Fibroblast of skin of abdomen (primary cell): ENCODE measurements at regions not wholly inside any gene's neighbourhood (a gene's known extent, or its start where the extent isn't known, plus 50 kb on each side); places are given as distances from the start of the nearest gene placed in this dataset.

Experiments
- DNase-seq: peaks from one replicate; pipeline ENCODE4 v3.0.0-alpha.2; 2013

DNA sequence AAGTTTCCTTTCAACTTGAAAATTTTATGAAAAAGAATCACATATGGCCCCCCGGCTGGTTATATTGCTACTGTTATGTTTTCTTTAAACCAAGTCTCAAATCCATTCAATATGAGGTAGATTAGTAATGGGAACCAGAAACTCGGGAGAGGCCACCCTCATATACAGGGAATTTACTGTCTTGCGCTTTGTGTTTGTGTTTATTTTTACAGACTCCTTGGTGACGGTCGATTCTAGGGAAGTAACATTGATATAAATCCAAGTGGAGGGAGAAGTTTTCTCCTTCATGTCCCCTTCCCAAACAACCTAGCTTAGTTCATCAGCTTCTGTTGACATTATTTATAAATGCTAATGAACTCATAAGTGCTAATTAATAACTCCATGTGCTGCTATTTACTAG lies 163.5 kb upstream of the LMO4 start:
- no peak for DNase-seq

DNA sequence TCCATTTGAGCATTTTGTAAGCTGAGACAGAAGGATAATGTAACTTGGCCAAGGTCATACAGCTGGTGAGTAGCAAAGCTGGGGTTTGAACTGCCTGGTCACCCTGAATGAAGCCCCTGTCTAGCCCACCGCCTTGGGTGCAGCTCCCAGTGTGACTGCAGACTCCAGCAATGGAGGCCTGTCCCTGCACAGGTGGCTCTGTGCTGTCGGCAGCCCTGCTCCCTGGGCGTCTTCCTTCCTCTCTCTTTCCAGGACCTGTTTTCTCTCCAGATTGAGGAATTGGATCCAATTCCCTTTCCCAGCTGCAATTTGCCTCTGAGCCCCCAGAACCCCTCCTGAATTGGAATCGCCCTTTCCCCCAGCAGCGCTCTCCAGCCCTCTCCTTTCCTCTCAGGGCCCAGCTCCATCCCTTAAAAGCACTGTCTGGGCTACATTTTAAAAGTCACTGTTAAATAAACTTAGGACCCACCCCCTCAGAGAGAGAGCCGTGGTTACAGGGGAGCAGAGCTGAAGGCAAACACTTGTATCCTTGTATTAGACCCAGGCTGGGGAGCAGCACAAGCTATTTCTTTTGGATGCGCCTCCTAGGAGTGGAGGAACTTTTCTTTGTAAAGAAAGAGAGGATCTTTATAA lies 161.4 kb upstream of the LMO4 start:
- no peak for DNase-seq

DNA sequence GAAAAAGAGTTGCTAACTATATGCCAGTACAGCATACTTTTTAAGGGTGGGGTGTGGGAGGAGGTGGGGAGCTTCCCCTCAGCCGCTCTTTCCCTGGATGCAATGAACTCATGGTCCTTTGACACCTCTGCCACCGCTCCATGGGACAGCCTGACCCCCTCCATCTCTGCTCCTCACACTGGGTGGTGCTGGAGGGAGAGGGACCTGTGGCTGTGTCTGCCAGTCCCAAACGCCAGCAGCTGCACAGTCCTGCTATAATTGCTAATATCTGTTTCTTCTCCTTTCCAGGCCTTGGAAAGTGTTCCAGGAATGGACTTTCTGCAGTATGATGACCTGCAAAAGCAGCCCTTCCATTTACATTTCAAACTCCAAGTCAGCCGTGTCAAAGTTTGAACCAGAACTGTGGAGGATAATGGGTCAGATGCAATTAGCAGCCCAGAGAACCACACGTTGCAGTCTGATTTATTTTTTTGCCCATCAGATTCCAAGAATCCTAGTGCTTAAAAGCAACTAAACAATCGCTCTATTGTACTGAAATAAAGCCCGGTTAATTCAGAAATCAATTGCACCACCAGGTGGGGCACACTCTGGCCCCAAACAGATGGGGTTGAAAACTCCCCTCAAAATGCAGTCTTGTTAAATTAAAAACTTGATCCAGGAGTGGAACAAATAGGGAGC lies 160.7 kb upstream of the LMO4 start:
- DNase-seq: no peak

DNA sequence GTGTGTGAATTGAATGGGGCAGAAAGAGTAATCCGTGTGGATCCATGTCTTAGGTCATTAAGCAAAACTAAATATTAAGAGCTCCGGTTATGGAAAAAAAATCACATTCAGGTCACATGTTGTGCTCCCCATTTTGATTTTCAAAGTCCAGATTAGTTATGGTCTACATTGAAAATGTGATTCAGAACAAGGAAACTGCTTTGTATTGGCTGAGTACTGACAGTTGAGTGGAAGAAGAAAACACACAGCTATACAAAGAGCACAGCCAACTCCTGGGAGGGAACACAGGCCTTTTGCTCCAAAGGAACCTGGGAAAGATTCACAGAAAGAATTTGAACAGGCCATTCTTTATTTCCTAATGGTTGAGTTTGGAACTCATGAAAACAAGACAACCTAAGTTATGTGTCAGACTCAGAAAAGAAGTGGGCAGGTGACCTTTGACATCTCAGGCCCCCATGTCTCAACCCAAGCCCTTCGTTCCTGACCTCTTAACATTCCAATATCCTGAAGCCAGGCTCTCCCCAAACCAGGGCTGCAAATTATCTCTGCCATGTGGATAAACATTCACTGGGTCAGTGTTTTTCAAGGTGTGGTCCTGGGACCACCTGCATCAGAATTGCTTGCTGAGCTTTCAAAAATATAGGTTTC lies 159.3 kb upstream of the LMO4 start:
- DNase-seq: no peak

DNA sequence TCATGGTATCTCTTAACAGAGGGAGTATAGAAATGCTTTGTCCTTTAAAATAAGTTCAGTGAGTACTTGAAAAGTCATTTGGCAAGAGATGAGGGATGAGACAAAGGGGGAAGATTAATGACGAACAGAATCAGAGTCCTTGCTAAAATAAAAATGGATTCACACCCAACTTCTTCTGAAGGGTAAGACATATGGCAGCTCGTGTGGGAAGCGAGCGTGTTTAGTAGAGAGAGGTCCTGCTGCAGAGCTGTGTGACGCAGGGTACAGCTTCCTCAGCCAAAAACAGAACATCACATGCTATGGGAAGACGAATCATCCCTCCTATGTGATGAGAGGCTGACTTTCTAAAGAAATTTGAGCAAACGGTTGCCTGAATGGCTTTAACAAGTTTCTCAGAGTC lies 158.5 kb upstream of the LMO4 start:
- peak; percentile 54 for DNase-seq

DNA sequence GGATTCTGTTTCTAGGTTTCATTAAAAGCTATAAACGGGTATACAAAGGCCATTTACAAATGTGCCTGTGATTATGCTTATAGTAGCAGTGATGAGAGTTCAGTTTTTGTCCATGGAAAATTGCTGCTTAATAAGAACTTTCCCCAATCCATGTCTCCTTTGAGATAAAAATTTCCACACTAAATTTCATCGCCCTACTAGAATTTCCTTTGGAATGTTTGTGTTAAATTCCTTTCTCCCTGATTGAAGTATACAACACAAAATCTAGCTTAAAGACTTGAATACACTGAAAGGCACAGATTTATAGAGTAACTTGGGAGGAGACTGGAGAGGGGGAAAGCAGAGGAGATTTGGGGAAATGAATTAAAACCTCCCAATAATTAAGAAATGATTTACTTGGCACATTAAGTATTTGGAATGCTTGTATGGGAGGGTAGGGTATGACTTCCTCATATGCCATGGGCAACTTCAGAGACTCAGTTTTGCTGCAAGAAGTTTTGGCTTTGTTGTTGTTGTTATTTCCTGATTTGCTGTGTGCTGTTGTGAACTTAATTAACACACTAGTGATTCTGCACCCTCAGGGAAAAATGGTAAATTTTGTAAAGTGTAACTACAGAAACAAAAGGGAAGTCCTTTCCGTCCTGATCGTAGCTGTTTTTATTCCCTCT lies 157.6 kb upstream of the LMO4 start:
- peak; percentile 20 for DNase-seq

DNA sequence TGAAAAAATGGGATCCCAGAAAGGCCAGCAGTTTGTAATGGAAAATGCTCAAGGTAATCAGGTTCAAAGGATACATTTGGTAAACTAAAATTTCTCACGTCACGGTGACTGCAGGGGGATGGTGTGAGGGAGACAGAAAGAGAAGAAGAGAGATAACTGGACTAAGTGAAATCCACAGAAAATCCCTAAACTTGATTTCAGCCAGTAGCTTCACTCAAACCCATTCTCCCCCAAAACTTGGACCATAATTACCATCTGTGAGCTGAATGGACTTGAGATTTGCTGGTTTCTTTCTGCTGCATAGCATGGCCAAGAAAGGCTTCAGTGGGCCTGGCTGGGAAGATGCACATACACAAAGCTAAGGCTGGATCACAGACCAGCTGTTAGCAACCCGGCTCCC lies 155.4 kb upstream of the LMO4 start:
- DNase-seq: no peak

DNA sequence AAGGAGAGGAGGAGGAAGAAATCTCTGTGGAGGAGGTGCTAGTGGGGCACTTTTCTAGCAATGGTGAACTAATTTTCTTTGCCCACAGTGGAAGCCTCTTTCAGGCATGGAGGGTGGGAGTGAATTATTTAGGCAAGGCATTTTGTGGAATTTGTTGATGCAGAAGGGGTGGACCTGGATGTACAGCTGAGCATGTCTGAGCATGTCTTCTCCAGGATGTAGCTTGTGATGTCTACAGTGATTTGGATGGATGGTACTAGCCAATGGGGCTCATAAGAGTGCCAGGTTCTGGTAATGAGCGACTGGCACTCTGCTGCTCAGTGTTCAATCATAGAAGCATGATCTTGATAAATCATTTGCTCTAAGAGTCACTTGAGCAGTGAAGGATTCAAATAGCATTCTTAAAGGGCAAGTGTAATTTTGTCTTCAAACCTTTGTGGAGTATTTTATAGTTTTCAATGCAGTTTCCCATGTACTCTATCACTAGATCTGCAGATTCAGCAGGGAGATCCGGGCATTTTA lies 153.9 kb upstream of the LMO4 start:
- DNase-seq: no peak

DNA sequence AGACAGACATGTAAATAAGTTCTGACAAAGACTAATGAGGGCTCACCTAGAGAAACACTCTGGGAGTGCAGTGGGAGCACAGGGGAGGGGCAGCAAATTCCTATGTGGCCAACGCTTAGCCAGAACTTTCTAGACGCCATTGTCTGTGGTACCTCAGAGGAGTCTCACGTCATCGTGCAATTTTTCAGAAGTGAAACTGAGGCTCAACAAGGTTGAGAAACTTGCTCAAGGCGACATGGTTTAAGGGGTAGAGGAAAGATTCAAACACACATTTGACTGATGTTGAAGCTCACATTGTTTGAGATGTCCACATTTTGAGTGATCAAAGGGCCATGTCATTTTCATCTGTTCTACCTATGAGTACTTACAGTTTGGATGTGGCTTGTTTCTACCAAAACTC lies 152.6 kb upstream of the LMO4 start:
- no peak for DNase-seq

DNA sequence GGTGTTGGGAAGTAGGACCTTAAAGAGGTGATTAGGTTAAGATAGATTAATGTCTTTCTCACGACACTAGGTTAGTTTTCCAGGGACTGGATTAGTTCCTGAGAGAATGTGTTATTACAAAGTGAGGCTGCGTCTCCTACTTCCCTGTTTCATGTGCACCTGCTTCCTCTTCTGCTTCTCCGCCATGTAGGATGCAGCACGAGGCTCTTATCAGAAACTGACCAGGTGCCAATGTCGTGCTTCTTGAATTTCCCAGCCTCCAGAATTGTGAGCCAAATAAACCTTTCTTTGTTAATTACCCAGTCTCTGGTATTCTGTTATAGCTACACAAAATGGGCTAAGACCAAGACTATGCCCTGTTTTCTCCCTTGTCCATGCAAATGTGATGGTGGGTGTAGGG lies 152.2 kb upstream of the LMO4 start:
- DNase-seq: no peak

DNA sequence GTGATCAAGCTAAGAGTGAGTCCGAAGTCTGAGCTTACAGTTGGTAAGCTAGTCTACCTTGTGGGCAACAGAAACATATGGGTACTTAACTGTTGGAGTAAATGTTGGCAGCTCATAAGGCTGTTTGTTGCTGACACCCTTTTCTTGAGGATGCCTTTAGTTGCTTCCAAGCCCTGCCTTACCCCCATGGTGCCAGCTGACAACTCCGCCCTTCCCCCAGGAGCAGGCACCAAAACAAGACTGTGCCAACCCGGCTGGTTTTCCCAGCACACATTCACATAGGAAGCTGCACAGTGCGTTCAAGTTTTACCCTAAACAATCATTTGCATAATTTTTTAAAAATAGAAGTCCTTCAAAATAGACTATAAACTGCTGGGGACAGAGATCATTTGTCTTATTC lies 150.2 kb upstream of the LMO4 start:
- DNase-seq: no peak

DNA sequence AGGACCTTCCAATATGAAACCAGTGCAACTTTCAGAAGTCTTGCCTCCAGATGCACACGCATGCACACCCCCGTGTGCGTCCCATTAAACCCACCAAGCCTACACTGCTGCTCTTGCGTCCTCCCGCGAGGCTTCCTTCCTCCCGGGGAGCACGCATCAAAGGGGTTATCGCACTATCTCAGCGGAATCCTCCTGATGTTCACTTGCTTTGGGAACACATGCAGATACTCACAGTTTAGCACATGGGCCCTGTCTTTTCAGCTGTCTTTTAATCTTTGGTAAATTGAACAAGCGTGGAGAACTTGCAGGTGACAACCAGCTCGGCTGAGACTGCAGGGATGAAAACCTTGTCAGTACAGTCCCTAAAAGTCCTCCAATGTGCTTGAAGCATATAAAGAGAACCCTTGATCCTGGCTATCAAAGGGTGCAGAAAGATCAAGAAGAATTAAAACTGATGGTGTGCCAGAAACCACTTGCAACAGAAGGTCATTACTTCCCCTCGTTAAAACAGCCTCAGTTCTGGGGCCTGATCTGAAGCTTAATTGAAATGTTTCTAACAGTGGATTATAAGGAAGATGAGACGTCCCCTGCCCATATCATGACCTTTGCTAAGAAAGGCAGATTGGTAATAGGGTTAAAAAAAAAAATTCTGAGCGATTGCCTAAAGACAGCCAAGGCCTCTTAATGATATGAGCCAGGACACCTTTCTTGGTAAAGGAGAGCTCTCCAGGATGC lies 149.4 kb upstream of the LMO4 start:
- DNase-seq: no peak

DNA sequence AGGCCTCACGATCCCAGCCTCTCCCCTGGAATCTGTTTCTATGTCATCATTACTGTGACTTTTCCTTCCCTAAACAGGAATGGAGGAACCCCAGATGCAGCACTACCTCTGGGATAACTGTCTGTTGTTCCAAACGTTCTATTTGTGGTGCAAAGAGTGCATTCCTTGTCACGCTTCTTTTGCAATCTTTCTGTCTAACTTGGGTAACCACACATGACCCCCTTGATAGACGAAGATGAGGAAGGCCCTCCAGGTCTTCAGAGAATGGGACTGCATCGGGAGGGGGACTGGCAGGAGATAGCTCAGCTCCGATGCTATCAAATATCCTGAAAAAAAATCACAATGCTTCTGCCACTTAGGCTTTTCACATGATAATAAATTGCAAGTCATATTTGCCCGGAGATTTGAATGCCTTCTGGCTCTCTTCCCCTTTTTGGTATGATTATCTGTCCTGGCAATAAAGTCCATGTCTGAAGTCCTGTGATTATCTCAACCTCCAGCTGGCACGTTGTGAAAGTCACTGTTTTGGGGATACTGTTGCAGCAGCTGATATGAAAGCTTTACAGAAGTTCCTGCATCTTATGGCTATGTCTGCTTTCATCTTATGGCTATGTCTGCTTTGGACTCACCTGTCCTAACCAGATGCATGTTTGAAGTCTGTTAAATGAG lies 148.7 kb upstream of the LMO4 start:
- no peak for DNase-seq

DNA sequence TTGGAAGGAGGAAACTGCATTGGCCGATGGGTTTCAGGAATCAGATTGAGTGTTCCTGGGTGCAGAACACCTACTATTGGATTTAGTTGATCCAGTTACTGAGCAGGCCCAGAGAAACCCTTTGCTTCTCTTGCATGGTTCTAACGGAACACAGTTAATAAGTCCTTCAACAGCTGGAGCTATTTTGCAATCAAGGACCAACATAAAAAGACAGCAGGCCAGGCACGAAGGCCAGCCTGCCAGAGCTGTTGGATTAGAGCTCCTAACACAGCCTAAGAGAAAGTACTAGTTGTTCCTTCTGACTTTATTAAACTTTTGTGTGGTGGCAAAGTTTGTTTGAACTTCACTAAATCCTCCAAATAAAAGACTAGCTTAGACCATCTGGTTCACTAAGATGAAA lies 148.0 kb upstream of the LMO4 start:
- no peak for DNase-seq

DNA sequence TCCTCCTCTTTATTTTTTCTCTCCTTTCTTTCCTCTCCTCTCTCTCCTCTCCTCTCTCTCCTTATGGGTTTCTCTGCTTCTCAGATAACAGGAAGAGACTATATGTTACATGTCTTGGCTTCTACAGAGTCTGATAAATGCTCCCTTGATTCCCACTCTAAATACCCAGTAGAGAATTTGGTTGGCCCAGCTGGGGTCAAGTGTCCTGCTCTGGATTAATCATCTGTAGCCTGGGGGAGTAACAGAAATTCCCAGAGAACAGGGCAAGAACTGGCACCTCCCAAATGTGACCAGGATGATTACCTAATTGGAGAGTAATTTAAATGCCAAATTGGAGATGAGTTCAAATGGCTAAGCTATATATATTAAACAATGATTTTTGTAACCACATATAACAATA lies 146.1 kb upstream of the LMO4 start:
- no peak for DNase-seq

DNA sequence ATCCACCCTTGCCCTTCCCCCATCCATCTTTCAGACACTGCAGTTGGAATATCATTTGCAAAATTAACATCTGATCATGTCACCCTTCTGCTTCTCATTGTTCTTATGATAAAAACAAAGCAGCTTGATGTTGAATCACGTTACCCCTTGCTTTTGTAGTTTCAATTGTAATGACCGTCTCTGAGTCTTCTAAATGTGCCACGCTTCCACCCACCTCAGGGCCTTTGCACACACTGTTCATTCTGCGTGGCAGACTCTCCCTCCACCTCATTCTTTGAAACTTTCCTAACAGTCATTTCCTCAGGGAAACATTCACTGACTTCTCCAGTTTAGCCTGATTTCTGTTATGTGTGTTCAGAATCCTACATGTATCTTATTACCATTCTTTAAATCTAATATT lies 143.6 kb upstream of the LMO4 start:
- DNase-seq: no peak

DNA sequence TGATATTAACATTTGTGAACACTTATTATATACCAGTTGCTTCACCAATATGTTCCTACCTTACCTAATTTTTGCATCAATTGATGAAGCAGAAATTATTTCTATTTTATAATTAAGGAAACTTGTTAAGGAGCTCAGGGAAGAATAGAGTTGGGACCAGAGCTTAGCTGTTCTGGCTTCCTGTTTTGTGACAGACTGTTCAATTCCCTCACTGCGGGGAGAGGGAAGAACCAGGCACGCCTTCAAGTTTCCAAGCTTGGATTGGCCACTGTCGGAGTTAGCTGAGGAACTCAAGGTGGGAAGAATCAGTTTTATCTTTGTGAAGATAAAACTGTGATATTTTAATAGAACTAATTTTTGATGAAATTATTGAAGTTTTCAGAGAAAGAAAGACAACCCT lies 142.3 kb upstream of the LMO4 start:
- no peak for DNase-seq

DNA sequence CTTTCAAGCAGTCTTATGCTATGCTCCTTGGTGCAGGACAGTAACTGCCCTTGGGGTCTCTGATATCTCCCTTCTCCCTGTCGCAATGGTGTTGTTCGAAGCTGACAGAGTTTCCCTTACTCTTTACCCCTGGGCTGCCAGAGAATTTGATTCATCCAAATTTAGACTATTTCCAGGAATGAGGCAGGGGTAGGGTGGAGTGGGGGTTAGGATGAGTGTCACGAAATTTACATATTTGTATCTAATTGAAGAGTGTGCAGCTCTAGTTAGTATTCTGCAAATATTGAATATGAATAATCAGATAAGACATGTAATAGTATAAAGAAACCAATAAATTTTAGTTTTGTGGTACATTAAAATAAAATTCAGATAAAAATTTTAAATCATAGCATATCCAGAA lies 140.0 kb upstream of the LMO4 start:
- no peak for DNase-seq

DNA sequence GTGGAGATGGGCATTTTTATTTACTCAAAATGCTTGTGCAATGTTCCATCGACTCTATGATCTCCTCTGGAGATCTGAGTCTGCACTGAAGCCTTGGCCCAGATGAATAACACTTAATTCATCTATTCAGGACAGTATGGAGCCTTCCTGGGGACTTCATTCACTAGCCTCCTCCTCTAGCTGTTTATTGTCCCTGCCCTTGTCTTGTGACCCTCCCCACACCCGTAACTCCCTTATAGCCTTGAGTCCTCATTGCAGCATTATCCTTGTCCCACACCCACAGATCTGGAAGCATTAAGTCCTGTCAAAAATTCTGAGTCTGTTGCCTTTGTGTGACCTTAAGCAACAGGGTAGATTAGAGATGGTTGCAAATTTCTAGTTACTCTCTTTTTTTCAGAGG lies 138.3 kb upstream of the LMO4 start:
- no peak for DNase-seq

DNA sequence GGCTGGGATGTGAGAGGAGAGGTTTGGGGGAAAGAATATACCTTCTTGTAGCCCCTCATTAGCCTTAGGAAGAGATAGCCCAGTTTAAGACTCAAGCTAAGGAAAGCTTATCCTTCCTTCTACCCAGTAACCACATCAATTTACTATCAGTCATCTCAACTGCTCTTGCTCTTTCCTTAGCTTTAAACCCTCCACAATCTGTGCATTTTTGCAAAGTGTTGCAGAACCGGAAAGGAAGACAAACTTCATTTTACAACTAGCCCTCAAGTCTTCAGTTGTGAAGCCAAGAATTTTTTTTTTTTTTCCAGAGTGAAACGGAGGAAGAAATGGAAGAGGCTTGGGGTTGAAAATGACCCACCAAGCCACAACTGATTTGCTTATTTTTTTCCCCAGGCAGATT lies 137.0 kb upstream of the LMO4 start:
- no peak for DNase-seq

DNA sequence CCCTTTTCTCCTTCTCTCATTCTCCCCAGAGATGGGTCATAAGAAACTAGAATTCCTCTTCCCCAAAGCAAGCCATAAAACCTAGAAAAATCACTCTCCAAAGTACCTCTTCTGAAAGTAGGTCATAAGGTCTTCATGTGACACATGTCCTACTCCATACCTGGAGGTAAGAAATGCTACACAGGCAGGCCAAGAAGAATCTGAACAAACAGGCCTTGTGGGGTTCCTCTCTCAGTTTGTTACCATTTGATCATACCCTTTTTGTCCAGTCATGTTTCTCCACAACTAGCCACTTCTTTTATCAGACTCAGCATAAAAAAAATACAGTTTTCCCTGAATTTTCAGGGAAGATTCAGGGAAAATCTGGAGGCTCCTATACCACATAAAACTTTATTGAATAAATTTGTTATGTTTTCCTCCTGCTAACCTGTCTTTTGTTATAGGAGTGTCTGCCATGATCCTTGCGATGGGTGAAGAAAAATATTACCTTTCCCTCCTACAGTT lies 134.4 kb upstream of the LMO4 start:
- no peak for DNase-seq

DNA sequence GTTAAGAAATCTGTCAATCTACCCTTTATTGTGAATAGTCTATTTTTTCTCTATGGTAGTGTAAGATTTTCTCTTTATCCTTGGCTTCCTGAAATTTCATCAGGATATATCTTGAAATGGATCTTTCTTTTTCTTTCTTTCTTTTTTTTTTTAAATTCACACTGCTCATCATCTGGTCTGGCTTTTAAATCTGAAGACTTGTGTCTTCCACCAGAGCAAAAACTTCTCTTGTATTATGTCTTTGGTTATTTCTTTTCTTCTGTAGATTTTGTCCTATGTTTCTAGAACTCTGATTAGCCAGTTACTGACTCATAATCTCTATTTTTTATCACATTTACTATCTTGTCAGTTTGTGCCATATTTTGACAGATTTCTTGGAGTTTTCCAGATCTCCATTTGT lies 133.8 kb upstream of the LMO4 start:
- no peak for DNase-seq
